Bronchial epithelial cell (primary cell): ENCODE measurements at regions not wholly inside any gene's neighbourhood (a gene's known extent, or its start where the extent isn't known, plus 50 kb on each side); places are given as distances from the start of the nearest gene placed in this dataset.

Experiments used
- DNase-seq: peaks from one replicate; pipeline ENCODE4 v3.0.0-alpha.2; 2010; ENCODE audit warnings: low read depth
- FAIRE-seq: peaks from 2 replicates; lab custom pipeline; 2011; peaks lifted over from hg19 to GRCh38; lab: Jason Lieb, UNC
- H3K27me3 ChIP-seq: 2 replicates; pipeline ENCODE4 v1.5.1; 2011; ENCODE audit warnings: low read length; ENCODE audit not compliant: control insufficient read depth, insufficient read depth
- H3K36me3 ChIP-seq: 2 replicates; pipeline ENCODE4 v1.5.1; 2011; ENCODE audit warnings: low read length; ENCODE audit not compliant: control insufficient read depth, insufficient read depth
- H3K4me3 ChIP-seq: 2 replicates; pipeline ENCODE4 v1.5.1; 2011; ENCODE audit warnings: mild to moderate bottlenecking, low read depth, low read length, control low read depth
- CTCF ChIP-seq: IDR thresholded peaks from 2 replicates; pipeline ENCODE4 v1.5.1; 2011; ENCODE audit warnings: mild to moderate bottlenecking, moderate library complexity, low read length, control low read depth, inconsistent platforms; ENCODE audit not compliant: insufficient read depth, severe bottlenecking

GRCh38 chr1:29643838-29644440 lies 407.6 kb downstream of the PTPRU start:
- DNase-seq (no peak), FAIRE-seq (no peak)
- Histone ChIP-seq H3K36me3 (no peaks in the 10 kb centered on the region), H3K27me3 (no peaks in the 10 kb centered on the region), H3K4me3 (no peak overlapping the region)
- TF ChIP-seq CTCF, result no peak

- no peaks in the 10 kb centered on the region for H3K36me3 ChIP-seq
- FAIRE-seq (no peak), DNase-seq (no peak)
- H3K27me3 ChIP-seq, result no peaks in the 10 kb centered on the region
- H3K4me3 ChIP-seq, result no peak overlapping the region
- TF ChIP-seq CTCF, result no peak
Measured at GRCh38 chr1:29643281-29643680, 407.0 kb downstream of the PTPRU start.

GRCh38 chr1:29642519-29642918 lies 406.2 kb downstream of the PTPRU start:
- no peak for TF ChIP-seq CTCF
- Histone ChIP-seq H3K27me3 (no peaks in the 10 kb centered on the region), H3K4me3 (no peak overlapping the region), H3K36me3 (no peaks in the 10 kb centered on the region)
- no peak for FAIRE-seq
- no peak for DNase-seq

GRCh38 chr1:29641921-29642320 lies 405.6 kb downstream of the PTPRU start:
- FAIRE-seq (no peak), DNase-seq (no peak)
- Histone ChIP-seq H3K36me3 (no peaks in the 10 kb centered on the region), H3K4me3 (no peak overlapping the region), H3K27me3 (no peaks in the 10 kb centered on the region)
- TF ChIP-seq CTCF, result no peak

- no peaks in the 10 kb centered on the region for H3K36me3 ChIP-seq
- no peak for FAIRE-seq
- no peak for TF ChIP-seq CTCF
- H3K4me3 ChIP-seq, result no peak overlapping the region
- no peak for DNase-seq
- no peaks in the 10 kb centered on the region for H3K27me3 ChIP-seq
Measured at GRCh38 chr1:29640428-29640785, 404.1 kb downstream of the PTPRU start.

GRCh38 chr1:29639741-29640427 lies 403.6 kb downstream of the PTPRU start:
- no peak for FAIRE-seq
- no peaks in the 10 kb centered on the region for H3K36me3 ChIP-seq
- no peak overlapping the region for H3K4me3 ChIP-seq
- TF ChIP-seq CTCF, result no peak
- DNase-seq, result peak; percentile 73
- H3K27me3 ChIP-seq, result no peaks in the 10 kb centered on the region
